Ishikawa (cell line): ENCODE measurements at regions not wholly inside any gene's neighbourhood (a gene's known extent, or its start where the extent isn't known, plus 50 kb on each side); places are given as distances from the start of the nearest gene placed in this dataset.

Experiments
- CEBPB ChIP-seq: IDR thresholded peaks from 2 replicates; pipeline ENCODE4 v1.6.1; 2012
- CREB1 ChIP-seq: IDR thresholded peaks from 2 replicates; pipeline ENCODE4 v1.6.1; 2012; ENCODE audit warnings: low read depth
- EGR1 ChIP-seq: IDR thresholded peaks from 2 replicates; pipeline ENCODE4 v1.6.1; 2012
- EP300 ChIP-seq: IDR thresholded peaks from 2 replicates; pipeline ENCODE4 v1.6.1; 2012; ENCODE audit warnings: borderline replicate concordance
- FOXM1 ChIP-seq: IDR thresholded peaks from 2 replicates; pipeline ENCODE4 v1.6.1; 2012; ENCODE audit warnings: low read depth, borderline replicate concordance
- MAX ChIP-seq: IDR thresholded peaks from 2 replicates; pipeline ENCODE4 v1.6.1; 2012
- NFIC ChIP-seq: IDR thresholded peaks from 2 replicates; pipeline ENCODE4 v1.6.1; 2012
- RAD21 ChIP-seq: IDR thresholded peaks from 2 replicates; pipeline ENCODE4 v1.6.1; 2012; ENCODE audit warnings: low read depth
- REST ChIP-seq: IDR thresholded peaks from 2 replicates; pipeline ENCODE4 v1.6.1; 2012; ENCODE audit warnings: low read depth, mild to moderate bottlenecking
- TAF1 ChIP-seq: IDR thresholded peaks from 2 replicates; pipeline ENCODE4 v1.6.1; 2012; ENCODE audit warnings: low read depth, mild to moderate bottlenecking
- TCF12 ChIP-seq: IDR thresholded peaks from 2 replicates; pipeline ENCODE4 v1.6.1; 2012; ENCODE audit warnings: low read depth
- TEAD4 ChIP-seq: IDR thresholded peaks from 2 replicates; pipeline ENCODE4 v1.6.1; 2012
- USF1 ChIP-seq: IDR thresholded peaks from 2 replicates; pipeline ENCODE4 v1.6.1; 2012
- YY1 ChIP-seq: IDR thresholded peaks from 2 replicates; pipeline ENCODE4 v1.6.1; 2012; ENCODE audit warnings: low read depth
- ZBTB7A ChIP-seq: IDR thresholded peaks from 2 replicates; pipeline ENCODE4 v1.6.1; 2012; ENCODE audit warnings: low read depth

- TF ChIP-seq RAD21 (no peak), NFIC (no peak), ZBTB7A (no peak), TAF1 (no peak), TEAD4 (no peak), USF1 (no peak), EGR1 (no peak), CREB1 (no peak)
Observed at GRCh38 chr2:188050726-188051125, 240.9 kb upstream of the GULP1 start.

GRCh38 chr2:188051706-188052105 is 240.0 kb upstream of the GULP1 start:
- TF ChIP-seq ZBTB7A: no peak
- no peak for TF ChIP-seq TCF12
- no peak for TF ChIP-seq YY1
- no peak for TF ChIP-seq RAD21
- TF ChIP-seq EP300: no peak
- TF ChIP-seq TEAD4: no peak
- no peak for TF ChIP-seq EGR1
- TF ChIP-seq FOXM1: no peak
- no peak for TF ChIP-seq REST

- no peak for TF ChIP-seq ZBTB7A
- TF ChIP-seq FOXM1: no peak
- TF ChIP-seq YY1: no peak
- no peak for TF ChIP-seq NFIC
- no peak for TF ChIP-seq TCF12
- TF ChIP-seq CEBPB: no peak
- TF ChIP-seq REST: no peak
- TF ChIP-seq EGR1: no peak
- no peak for TF ChIP-seq USF1
- no peak for TF ChIP-seq RAD21
Observed at GRCh38 chr2:188065386-188065785, 226.3 kb upstream of the GULP1 start.

GRCh38 chr2:188068093-188068492 is 223.6 kb upstream of the GULP1 start:
- TF ChIP-seq RAD21 (no peak), USF1 (no peak), FOXM1 (no peak), YY1 (no peak), TEAD4 (no peak), EGR1 (no peak), TAF1 (no peak), MAX (no peak), CREB1 (no peak), TCF12 (no peak)

GRCh38 chr2:188076149-188077056 is 215.3 kb upstream of the GULP1 start:
- TF ChIP-seq FOXM1: no peak
- no peak for TF ChIP-seq NFIC
- TF ChIP-seq EGR1: no peak
- no peak for TF ChIP-seq ZBTB7A
- TF ChIP-seq YY1: no peak
- no peak for TF ChIP-seq TCF12
- TF ChIP-seq RAD21: no peak
- no peak for TF ChIP-seq TAF1
- TF ChIP-seq CREB1: no peak

GRCh38 chr2:188077757-188078156 is 213.9 kb upstream of the GULP1 start:
- TF ChIP-seq TAF1: no peak
- no peak for TF ChIP-seq CEBPB
- no peak for TF ChIP-seq NFIC
- no peak for TF ChIP-seq ZBTB7A
- no peak for TF ChIP-seq USF1
- no peak for TF ChIP-seq YY1
- no peak for TF ChIP-seq TCF12
- TF ChIP-seq TEAD4: no peak
- TF ChIP-seq EGR1: no peak
- TF ChIP-seq RAD21: no peak
- no peak for TF ChIP-seq FOXM1
- no peak for TF ChIP-seq MAX
- no peak for TF ChIP-seq REST
- TF ChIP-seq EP300: no peak
- TF ChIP-seq CREB1: no peak
